KMS-11 (cell line): ENCODE measurements at regions not wholly inside any gene's neighbourhood (a gene's known extent, or its start where the extent isn't known, plus 50 kb on each side); places are given as distances from the start of the nearest gene placed in this dataset.
"Not testable (repeated sequence)": the region's sequence is repeated elsewhere in the genome, so short reads cannot be mapped to it uniquely, and the experiment has no call there.

Experiments used
- H2AFZ ChIP-seq: fragments of 200-600 bp; sonication (generic); 2 replicates; pipeline ENCODE4 v1.6.1; 2016; ENCODE audit warnings: antibody characterized with exemption, mixed run types, low read depth
- H3K27ac ChIP-seq: fragments of 200-600 bp; sonication (generic); 2 replicates; pipeline ENCODE4 v1.6.1; 2016; ENCODE audit warnings: mild to moderate bottlenecking, mixed run types
- H3K27me3 ChIP-seq: fragments of 200-600 bp; sonication (generic); 2 replicates; pipeline ENCODE4 v1.6.1; 2017; ENCODE audit warnings: mild to moderate bottlenecking, low read depth, mixed run types, moderate library complexity; ENCODE audit not compliant: insufficient read depth
- H3K36me3 ChIP-seq: fragments of 200-600 bp; sonication (generic); 2 replicates; pipeline ENCODE4 v1.6.1; 2017; ENCODE audit warnings: mild to moderate bottlenecking, mixed run types; ENCODE audit not compliant: insufficient read depth
- H3K4me1 ChIP-seq: fragments of 200-600 bp; sonication (generic); 2 replicates; pipeline ENCODE4 v1.6.1; 2016; ENCODE audit warnings: mild to moderate bottlenecking, low read depth, mixed run types; ENCODE audit not compliant: poor library complexity, severe bottlenecking
- H3K4me2 ChIP-seq: fragments of 200-600 bp; sonication (generic); 2 replicates; pipeline ENCODE4 v1.7.0; 2016; ENCODE audit warnings: mild to moderate bottlenecking, mixed run types
- H3K4me3 ChIP-seq: fragments of 200-600 bp; sonication (generic); IDR thresholded peaks from 2 replicates; pipeline ENCODE4 v1.6.1; 2017; ENCODE audit warnings: low read depth, low read length, mixed read lengths; ENCODE audit not compliant: insufficient read depth
- H3K79me2 ChIP-seq: fragments of 200-600 bp; sonication (generic); 2 replicates; pipeline ENCODE4 v1.6.1; 2016; ENCODE audit warnings: low read depth, mixed run types; ENCODE audit not compliant: insufficient read depth
- H3K9ac ChIP-seq: fragments of 200-600 bp; sonication (generic); 2 replicates; pipeline ENCODE4 v1.6.1; 2016; ENCODE audit warnings: mild to moderate bottlenecking, mixed run types
- H4K20me1 ChIP-seq: fragments of 200-600 bp; sonication (generic); 2 replicates; pipeline ENCODE4 v1.6.1; 2016; ENCODE audit warnings: mild to moderate bottlenecking, mixed run types; ENCODE audit not compliant: insufficient read depth
- CTCF ChIP-seq: fragments of 200-600 bp; sonication (generic); conservative IDR thresholded peaks from 2 replicates; pipeline ENCODE4 v1.6.1; 2017; ENCODE audit warnings: low read depth, mild to moderate bottlenecking, antibody characterized with exemption, low read length, moderate library complexity, mixed read lengths

- no peak overlapping the region for H3K4me3 ChIP-seq
- H2AFZ ChIP-seq = no peak overlapping the region
- H3K4me1 ChIP-seq = peaks cover 15% of the 10 kb centered on the region
- H3K27me3 ChIP-seq = no peaks in the 10 kb centered on the region
- H3K4me2 ChIP-seq = no peak overlapping the region
- H3K27ac ChIP-seq = no peak overlapping the region
- no peak overlapping the region for H3K9ac ChIP-seq
- no peak for TF ChIP-seq CTCF
- no peaks in the 10 kb centered on the region; the same call in 1 of the 2 replicates for H3K36me3 ChIP-seq
- no peaks in the 10 kb centered on the region for H3K79me2 ChIP-seq
- no peaks in the 10 kb centered on the region for H4K20me1 ChIP-seq
These were observed 1036.4 kb downstream of the NR2F1-AS1 start for GRCh38 chr5:92544596-92544995.

DNA sequence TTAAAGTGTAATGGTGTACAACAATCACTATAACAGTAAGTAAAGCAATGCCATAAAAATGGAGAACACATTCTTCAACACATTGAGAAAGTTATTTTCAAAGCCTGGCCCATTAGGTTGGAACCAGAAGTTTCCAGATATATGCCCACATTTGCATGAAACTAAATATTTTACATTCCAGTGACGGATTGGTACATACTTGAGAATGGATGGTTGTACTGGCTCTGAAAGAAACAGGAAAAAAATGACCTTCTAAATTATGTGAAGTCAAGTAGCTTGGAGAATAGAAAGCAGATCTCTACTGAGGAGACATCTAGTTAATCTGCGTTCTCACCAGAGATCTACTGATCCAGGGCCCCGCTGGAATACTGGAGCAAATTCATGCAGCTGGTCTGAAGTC is 1037.0 kb downstream of the NR2F1-AS1 start:
- TF ChIP-seq CTCF = no peak
- no peak overlapping the region for H3K4me3 ChIP-seq
- H3K36me3 ChIP-seq = no peaks in the 10 kb centered on the region; the same call in 1 of the 2 replicates
- H3K27ac ChIP-seq = no peak overlapping the region
- no peaks in the 10 kb centered on the region for H3K79me2 ChIP-seq
- no peaks in the 10 kb centered on the region for H4K20me1 ChIP-seq
- no peak overlapping the region for H3K9ac ChIP-seq
- H3K27me3 ChIP-seq = no peaks in the 10 kb centered on the region
- H2AFZ ChIP-seq = no peak overlapping the region
- H3K4me2 ChIP-seq = no peak overlapping the region
- peaks cover 15% of the 10 kb centered on the region for H3K4me1 ChIP-seq

DNA sequence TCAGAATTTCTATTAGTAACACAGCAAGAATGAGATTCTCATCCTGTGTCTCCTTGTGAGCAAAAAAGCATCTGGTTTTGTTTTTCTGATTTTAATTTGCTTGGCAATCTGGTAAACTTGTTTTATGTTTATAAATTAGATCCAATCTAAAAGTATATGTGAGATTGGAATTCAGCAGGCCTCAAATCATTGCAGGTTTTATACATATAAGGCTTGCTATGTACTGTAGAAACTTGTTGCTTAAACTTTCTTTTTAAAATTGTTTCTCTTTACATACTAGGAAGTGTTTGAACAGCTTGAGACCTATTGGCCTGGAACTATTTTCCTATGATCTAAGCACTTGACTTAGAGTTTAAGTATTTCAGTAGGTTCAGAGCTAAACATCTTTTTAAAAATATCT is 1037.8 kb downstream of the NR2F1-AS1 start:
- H3K27ac ChIP-seq = no peak overlapping the region
- H4K20me1 ChIP-seq = no peaks in the 10 kb centered on the region
- TF ChIP-seq CTCF = no peak
- H3K4me2 ChIP-seq = no peak overlapping the region
- H3K27me3 ChIP-seq = no peaks in the 10 kb centered on the region
- H3K36me3 ChIP-seq = no peaks in the 10 kb centered on the region; the same call in 1 of the 2 replicates
- H3K79me2 ChIP-seq = no peaks in the 10 kb centered on the region
- H3K4me3 ChIP-seq = no peak overlapping the region
- H2AFZ ChIP-seq = no peak overlapping the region
- no peak overlapping the region for H3K9ac ChIP-seq
- H3K4me1 ChIP-seq = peaks cover 15% of the 10 kb centered on the region

GRCh38 chr5:92542017-92542416 is 1039.0 kb downstream of the NR2F1-AS1 start:
- not testable (repeated sequence) for H4K20me1 ChIP-seq, H3K27me3 ChIP-seq, H2AFZ ChIP-seq, H3K27ac ChIP-seq, H3K4me3 ChIP-seq, H3K79me2 ChIP-seq, H3K9ac ChIP-seq, H3K4me2 ChIP-seq, H3K36me3 ChIP-seq
- H3K4me1 ChIP-seq = peaks cover 15% of the 10 kb centered on the region

GRCh38 chr5:92527311-92528078 is 1053.5 kb downstream of the NR2F1-AS1 start:
- Histone ChIP-seq H4K20me1 (no peaks in the 10 kb centered on the region), H3K4me1 (peaks cover 13% of the 10 kb centered on the region), H3K36me3 (no peaks in the 10 kb centered on the region), H3K27me3 (no peaks in the 10 kb centered on the region), H3K27ac (no peak overlapping the region), H3K79me2 (no peaks in the 10 kb centered on the region), H3K9ac (no peak overlapping the region), H3K4me2 (0 out of 2 replicates have a peak overlapping the region, but pooled peaks have one; percentile 34), H2AFZ (no peak overlapping the region), H3K4me3 (no peak overlapping the region)
- no peak for TF ChIP-seq CTCF
